GM08714 (cell line): ENCODE measurements at regions not wholly inside any gene's neighbourhood (a gene's known extent, or its start where the extent isn't known, plus 50 kb on each side); places are given as distances from the start of the nearest gene placed in this dataset.
"Not testable (repeated sequence)": the region's sequence is repeated elsewhere in the genome, so short reads cannot be mapped to it uniquely, and the experiment has no call there.

Experiments
- H3K4me3 ChIP-seq: fragments of 200-500 bp; sonication (Bioruptor generic); 2 replicates; pipeline ENCODE4 v1.5.1; 2014; ENCODE audit warnings: mild to moderate bottlenecking, low read length, inconsistent platforms
- ZNF274 ChIP-seq: IDR thresholded peaks from 2 replicates; pipeline ENCODE4 v1.6.1; 2012; ENCODE audit warnings: mild to moderate bottlenecking, low read depth, low read length

- no peak for TF ChIP-seq ZNF274
- no peak overlapping the region for H3K4me3 ChIP-seq
Measured at GRCh38 chr15:95784508-95784907, 546.0 kb upstream of the NR2F2 start.

DNA sequence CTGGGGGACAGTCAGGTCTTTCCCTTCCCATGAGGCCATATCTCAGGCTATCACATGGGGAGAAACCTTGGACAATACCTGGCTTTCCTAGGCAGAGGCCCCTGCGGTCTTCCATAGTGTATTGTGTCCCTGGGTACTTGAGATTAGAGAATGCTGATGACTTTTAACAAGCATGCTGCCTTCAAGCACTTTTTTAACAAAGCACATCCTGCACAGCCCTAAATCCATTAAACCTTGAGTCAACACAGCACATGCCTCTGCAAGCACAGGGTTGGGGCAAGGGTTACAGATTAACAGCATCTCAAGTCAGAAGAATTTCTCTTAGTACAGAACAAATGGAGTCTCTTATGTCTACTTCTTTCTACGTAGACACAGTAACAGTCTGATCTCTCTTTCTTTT is 545.2 kb upstream of the NR2F2 start:
- H3K4me3 ChIP-seq = not testable (repeated sequence)

DNA sequence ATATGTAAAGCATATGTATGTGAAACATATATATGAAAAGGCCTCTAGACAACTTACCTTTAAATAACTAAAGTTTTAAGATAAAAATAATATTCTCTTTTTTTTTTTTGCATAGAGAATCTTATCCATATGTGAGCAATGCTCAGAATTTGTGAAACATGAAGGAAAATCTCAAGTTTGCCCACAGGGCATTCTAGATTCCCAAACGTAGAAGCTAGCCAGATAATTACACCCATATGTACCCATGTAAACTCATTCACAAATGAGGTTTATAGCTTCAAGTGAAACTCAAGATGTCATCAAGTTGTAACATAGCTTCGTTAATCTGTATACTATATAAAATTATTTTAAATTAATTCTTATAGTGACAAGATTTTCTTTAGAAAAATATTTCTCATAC is 537.3 kb upstream of the NR2F2 start:
- TF ChIP-seq ZNF274 = no peak
- H3K4me3 ChIP-seq = no peak overlapping the region

DNA sequence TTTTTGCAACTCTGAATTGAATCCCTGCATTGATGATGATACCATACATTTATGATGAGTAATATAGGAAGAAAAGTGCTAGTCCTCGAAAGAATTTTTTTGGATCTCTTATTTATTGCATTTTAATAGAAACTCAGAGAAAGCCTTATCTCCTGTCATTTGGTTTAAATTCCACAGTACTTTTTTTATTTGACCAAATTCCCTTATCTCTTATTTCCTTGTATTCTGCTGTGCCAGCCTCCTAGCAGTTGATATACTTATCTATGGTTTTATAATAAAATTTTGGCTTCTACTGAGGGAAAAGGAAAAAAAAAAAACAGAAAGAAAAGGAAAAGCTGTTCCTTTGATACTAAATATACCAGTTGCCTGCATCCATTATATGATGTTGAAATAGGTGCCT is 535.1 kb upstream of the NR2F2 start:
- H3K4me3 ChIP-seq = no peak overlapping the region
- TF ChIP-seq ZNF274 = no peak

DNA sequence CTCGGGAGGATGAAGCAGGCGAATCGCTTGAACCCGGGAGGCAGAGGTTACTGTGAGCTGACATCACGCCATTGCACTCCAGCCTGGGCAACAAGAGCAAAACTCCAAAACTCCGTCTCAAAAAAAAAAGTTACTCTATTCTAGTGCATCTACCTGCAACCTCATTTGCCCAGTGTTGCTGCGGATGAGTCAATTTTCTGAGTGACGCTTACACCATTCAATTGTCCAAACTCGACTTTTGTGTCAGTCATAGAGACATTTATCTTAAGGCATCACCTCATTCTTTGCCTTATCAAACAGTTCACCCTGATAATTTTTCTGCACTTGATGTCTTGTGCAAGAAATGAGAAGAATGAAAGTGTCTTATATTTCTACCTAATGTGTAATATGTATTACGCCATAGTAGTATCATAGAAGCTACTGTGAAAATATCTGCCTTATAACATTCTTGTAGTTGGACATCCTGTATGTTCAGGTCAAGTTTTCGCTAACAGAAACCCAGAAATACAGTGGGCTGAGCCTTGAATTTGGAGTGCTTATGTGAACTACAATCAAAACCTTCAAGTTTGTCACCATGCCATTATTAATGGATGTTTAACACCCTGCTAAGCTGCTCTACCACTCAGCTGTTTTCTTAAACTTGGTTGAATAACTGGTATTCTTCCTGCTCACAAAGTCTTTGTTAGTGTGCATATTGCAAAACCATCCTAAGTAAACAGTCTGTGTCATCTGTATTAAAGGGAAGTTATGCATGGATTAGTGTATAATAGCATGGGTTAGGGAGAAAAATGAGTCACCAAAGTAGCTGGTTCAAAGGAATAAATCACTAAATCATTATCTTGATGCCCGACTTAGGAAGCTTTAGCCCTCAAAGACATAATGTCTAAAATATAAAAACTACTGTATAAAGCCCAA is 531.0 kb upstream of the NR2F2 start:
- no peak overlapping the region for H3K4me3 ChIP-seq

GRCh38 chr15:95804484-95804883 is 526.0 kb upstream of the NR2F2 start:
- no peak for TF ChIP-seq ZNF274
- no peak overlapping the region for H3K4me3 ChIP-seq

More for the DNA sequence above, 531.0 kb upstream of the NR2F2 start:
- no peak for TF ChIP-seq ZNF274

- no peak for TF ChIP-seq ZNF274
- no peak overlapping the region for H3K4me3 ChIP-seq
Measured at GRCh38 chr15:95812491-95812890, 518.0 kb upstream of the NR2F2 start.

DNA sequence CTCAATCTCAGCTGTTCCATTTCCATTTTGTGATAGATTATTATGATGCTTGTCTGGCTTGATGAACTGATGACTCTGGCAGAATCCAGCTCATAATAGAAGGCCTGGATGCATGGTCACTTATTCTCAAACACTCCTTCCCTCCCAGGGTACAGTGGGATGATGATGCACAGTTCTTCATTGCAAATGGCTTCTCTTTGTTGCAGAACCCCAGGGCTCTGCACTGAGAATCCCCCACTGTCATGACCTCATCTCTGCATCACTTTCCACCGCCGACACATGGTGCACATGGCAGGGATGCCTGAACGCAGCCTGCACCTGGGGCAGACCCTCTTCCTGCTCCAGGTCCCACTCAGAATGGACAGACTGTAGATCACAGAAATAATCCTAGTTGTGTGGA is 515.6 kb upstream of the NR2F2 start:
- H3K4me3 ChIP-seq = no peak overlapping the region
- no peak for TF ChIP-seq ZNF274

DNA sequence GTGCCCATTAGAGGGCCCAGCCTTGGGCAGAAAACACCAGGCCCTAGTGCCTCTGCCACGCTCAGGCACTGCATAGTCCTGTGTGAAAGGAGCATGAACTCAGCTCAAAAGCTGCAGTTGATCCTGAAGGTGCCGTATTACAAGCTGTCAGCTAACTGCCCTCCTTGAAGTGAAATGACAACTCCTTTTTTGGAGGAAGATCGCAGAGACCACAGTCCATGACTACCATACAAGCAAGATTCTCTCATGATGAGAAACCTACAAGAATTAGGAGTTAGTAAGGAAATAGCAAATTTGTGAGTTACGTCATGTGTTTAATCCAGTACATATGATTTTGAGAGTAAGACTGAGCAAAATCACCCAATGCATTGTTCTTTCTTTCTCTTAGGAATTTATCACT is 513.9 kb upstream of the NR2F2 start:
- TF ChIP-seq ZNF274 = no peak
- no peak overlapping the region for H3K4me3 ChIP-seq

DNA sequence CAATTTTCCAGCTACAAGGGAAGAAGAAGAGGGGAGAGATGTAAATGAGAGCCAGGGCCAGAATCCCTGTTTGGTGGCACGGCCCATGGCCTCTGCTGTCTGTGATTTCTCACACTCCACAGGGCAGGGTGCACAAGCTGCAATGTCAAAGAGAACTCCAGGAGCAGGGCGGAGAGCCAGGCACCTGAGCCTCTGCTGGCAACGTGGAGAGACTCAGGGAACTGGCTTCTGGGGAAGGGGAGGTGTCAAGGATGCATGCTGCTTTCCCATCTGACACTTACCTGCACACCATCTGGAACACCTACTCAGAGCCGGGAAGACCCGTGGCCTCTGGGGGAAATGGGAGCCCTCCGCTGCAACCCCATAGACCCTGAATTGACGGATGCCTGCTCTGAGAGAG is 507.5 kb upstream of the NR2F2 start:
- TF ChIP-seq ZNF274 = no peak
- no peak overlapping the region for H3K4me3 ChIP-seq

- no peak for TF ChIP-seq ZNF274
- H3K4me3 ChIP-seq = no peak overlapping the region
Measured at GRCh38 chr15:95825208-95825607, 505.3 kb upstream of the NR2F2 start.

- H3K4me3 ChIP-seq = no peak overlapping the region
- TF ChIP-seq ZNF274 = no peak
Measured at GRCh38 chr15:95825671-95826411, 504.7 kb upstream of the NR2F2 start.

GRCh38 chr15:95826412-95827195 is 503.9 kb upstream of the NR2F2 start:
- TF ChIP-seq ZNF274 = no peak
- no peak overlapping the region for H3K4me3 ChIP-seq

DNA sequence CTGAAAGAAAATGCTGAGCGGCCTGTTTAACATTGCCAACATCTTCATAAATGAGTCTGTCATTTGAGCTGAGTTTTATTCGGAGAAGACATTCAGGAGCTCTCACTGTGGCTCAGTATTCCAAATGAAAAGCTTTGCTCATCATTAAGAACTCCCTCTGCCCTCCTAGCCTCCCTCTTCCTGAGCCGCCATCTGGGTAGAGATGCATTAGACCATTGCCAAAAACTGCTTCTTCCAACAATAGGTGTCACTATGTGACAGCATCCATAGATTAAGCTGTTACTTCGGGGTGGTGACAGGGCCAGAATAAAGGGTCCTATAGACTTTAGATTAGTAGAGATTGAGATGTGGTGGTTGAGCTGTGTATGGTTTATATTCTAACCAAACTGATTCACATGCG is 501.4 kb upstream of the NR2F2 start:
- TF ChIP-seq ZNF274 = no peak
- no peak overlapping the region for H3K4me3 ChIP-seq
